Activated T-helper 9 cell treated with anti-CD3 and anti-CD28 coated beads, Interleukin-2, amount 50 U/mL, for 16 hours (primary cell): ENCODE measurements at regions not wholly inside any gene's neighbourhood (a gene's known extent, or its start where the extent isn't known, plus 50 kb on each side); places are given as distances from the start of the nearest gene placed in this dataset.
"Not testable (repeated sequence)": the region's sequence is repeated elsewhere in the genome, so short reads cannot be mapped to it uniquely, and the experiment has no call there.

Experiments
- DNase-seq: peaks from one replicate; pipeline ENCODE4 v3.0.0-alpha.2; 2020; ENCODE audit warnings: low read depth

- DNase-seq, result no peak
Observed at GRCh38 chr7:32762925-32763293, 128.7 kb downstream of the KBTBD2 start.

DNA sequence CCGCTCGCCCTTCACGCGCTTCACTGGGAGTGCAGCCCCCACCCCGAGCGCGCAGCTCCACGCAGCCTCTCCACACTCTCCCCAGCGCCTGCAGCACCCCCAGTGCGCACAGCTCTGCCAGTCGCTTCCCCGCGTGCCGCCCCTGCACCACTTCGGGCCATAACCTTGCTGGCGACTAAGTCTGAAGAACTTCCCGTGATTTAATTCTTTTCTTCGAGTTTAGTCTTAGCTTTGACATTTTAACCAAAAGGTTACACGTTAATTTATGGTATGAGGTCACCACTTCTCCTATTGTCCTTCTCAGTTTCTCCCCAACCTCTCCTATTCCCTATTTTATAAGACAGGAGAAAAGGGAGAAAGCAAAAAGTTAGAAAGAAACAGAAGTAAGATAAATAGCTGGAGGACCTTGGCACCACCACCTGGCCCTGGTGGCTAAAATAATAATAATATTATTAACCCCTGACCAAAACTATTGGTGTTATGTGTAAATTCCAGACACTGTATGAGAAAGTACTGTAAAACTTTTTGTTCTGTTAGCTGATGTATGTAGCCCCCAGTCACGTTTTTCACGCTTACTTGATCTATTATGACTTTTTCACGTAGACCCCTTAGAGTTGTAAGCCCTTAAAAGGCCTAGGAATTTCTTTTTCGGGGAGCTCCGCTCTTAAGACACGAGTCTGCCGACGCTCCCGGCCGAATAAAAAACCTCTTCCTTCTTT lies 129.2 kb downstream of the KBTBD2 start:
- DNase-seq, result not testable (repeated sequence)

- DNase-seq, result no peak
Observed at GRCh38 chr7:32761451-32762205, 129.9 kb downstream of the KBTBD2 start.

DNA sequence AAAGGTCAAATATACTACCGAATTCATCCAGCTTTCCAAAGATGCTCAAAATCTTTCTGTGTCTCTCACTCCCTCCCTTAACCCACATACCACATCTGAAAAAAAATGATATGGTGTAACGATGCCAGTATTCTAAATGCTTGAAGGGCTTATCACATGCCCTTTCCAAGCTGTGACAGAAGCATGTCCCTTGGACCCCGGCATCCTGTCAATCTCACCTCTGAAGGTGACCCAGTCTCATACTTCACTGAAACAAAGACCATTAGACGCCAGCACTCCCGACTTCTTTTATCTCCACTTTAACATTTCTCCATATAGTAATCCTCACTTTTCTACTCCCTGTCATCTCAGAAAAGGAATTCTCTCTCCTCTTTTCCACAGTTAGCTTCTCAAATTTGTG lies 130.8 kb downstream of the KBTBD2 start:
- DNase-seq, result not testable (repeated sequence)

- not testable (repeated sequence) for DNase-seq
Observed at GRCh38 chr7:32759859-32760258, 131.7 kb downstream of the KBTBD2 start.

GRCh38 chr7:32753872-32754271 lies 137.7 kb downstream of the KBTBD2 start:
- DNase-seq, result not testable (repeated sequence)

DNA sequence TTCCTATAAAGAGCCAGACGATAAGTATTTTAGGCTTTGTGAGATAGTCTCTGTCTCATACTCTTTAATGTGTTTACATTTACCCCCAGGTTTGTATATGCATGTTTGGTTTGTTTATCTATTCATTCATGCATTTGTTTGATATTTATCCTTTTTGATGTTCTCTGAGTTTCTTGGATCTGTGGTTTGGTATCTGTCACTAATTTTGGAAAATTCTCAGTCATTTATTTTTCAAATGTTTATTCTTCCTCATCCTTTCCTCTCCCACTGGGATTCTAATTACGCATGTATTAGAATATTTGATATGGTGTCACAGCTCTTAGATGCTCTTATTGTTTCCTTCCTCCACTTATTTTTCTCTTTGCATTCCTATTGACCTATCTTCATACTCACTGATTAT lies 143.2 kb downstream of the KBTBD2 start:
- not testable (repeated sequence) for DNase-seq

- DNase-seq, result not testable (repeated sequence)
Observed at GRCh38 chr7:32747443-32748148, 144.0 kb downstream of the KBTBD2 start.

- not testable (repeated sequence) for DNase-seq
Observed at GRCh38 chr7:32741853-32742476, 149.6 kb downstream of the KBTBD2 start.

DNA sequence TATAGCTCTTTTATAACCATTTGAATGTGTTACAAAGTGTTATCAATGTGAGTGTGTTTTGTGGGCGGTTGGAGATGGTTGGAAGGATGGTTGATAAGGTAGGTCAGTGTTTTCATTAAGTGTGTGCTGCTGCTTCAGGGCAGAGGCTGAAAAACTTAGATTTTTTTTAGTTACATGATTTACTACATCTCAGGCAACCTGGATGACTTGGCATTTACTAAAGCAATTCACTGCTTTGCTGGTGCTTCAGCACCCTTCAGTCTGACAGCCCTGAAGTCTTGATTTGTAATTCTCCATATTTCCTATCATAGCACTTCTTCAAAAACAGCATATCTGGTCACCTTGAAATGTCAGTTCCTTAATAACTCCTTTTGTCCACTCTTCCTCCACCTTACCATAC lies 151.8 kb downstream of the KBTBD2 start:
- DNase-seq, result not testable (repeated sequence)

DNA sequence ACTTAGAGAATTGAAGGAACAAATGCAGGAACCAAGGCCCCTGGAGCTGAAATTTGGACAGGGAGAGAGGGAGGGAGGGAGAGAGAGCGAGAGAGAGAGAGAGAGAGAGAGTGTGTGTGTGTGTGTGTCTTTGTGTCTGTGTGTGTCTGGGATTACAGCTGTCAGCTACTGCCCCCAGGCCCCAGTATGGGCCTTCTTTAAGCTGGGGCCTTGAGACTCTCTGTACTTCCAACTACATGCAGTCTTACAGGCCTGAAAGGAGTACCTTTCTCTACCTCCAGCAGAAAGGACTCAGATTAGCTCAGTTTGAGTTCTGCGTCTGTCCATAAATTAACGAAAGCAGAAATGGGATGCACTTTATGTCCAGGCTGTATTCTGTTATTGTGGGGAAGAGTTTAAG lies 153.2 kb downstream of the KBTBD2 start:
- not testable (repeated sequence) for DNase-seq

- DNase-seq, result not testable (repeated sequence)
Observed at GRCh38 chr7:32732767-32733166, 158.8 kb downstream of the KBTBD2 start.

DNA sequence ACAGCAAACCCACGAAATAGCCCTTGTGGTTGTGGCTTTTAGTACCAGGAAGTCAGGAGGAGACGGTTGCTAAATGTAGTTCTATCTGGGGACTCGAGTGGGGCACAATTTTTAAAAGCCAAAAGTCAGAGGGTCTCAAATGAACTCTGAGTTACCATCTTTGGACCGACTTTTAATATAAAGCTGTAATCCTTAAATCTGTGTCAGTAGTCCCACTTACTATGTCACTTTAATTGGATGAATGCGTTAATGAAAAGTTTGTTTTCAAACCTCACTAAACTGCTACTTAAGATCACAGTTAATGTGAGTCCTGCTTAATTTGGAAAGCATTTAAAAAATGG lies 162.3 kb downstream of the KBTBD2 start:
- DNase-seq, result not testable (repeated sequence)

GRCh38 chr7:32728412-32729334 lies 162.9 kb downstream of the KBTBD2 start:
- peak; percentile 15 for DNase-seq

GRCh38 chr7:32727483-32728411 lies 163.8 kb downstream of the KBTBD2 start:
- not testable (repeated sequence) for DNase-seq

GRCh38 chr7:32722837-32723236 lies 168.7 kb downstream of the KBTBD2 start:
- DNase-seq, result not testable (repeated sequence)

DNA sequence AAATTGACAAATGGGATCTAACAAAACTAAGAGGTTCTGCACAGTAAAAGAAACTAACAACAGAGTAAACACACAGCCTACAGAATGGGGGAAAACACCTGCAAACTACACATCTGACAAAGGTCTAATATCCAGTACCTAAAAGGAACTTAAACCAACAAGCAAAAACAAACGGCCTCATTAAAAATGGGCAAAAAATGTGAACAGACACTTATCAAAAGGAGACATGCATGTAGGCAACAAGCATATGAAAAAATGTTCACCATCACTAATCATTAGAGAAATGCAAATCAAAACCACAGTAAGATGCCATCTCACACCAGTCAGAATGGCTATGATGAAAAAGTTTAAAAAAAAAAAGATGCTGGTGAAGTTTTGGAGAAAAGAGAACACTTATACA lies 197.4 kb downstream of the KBTBD2 start:
- no peak for DNase-seq

DNA sequence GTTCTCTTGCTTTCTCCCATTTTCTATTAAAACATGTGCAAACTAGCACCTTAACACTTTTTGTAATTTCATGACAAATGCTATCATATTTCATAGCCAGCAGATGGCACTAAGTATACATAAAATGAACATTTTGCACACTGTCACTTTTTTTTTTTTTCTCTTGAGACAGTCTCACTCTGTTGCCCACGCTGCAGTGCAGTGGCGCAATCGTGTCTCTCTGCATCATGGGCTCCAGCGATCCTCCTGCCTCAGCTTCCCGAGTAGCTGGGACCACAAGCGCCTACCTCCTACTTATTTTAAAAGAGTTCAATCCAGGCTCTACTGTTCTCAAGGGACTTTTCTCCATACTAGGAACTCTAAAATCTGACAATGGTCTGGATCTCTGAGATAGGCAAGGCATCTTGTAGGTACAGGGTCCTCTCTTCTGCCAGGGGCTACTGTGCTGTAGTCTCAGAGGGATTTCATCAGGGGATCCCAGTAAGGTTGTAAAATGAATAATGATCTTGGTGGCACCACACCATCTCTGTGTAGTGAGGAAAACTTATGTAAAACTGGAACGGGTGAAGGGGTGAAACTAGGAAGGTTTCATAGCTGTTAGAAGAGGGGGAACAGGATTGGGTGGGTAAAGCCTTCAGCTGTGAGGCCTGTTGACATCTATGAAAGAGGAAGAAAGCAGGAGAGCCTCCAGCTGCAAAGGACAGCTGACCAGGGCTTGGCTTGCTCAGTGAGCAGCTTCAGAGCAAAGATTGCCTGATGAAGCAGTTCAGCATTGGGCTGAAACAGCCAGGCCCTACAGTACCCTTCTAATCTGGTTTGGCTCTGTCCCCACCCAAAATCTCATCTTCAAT lies 196.9 kb downstream of the AVL9 start:
- DNase-seq, result not testable (repeated sequence)

- DNase-seq, result not testable (repeated sequence)
Observed at GRCh38 chr7:32688092-32688491, 192.8 kb downstream of the AVL9 start.
